Adrenal gland (tissue), 5 donors: ENCODE measurements at regions not wholly inside any gene's neighbourhood (a gene's known extent, or its start where the extent isn't known, plus 50 kb on each side); places are given as distances from the start of the nearest gene placed in this dataset.

ENCODE experiments used
- CTCF ChIP-seq, 6 experiments: fragments of 450-650 bp in 4 of 6; fragments of 200-600 bp in 2 of 6; sonication (generic) in 1 of 6; IDR thresholded peaks; 1 replicate in 5 of 6; 2 replicates in 1 of 6; pipeline versions ENCODE4 v1.5.1 to v1.8.0; 2016 to 2021; ENCODE audit warnings: antibody characterized with exemption in 6 of 6, mild to moderate bottlenecking in 2 of 6, moderate library complexity in 1 of 6
- POLR2A ChIP-seq, 2 donors: fragments of 450-650 bp; IDR thresholded peaks; one replicate each; pipeline ENCODE4 v1.6.1; 2017; ENCODE audit warnings: antibody characterized with exemption in 2 of 2, mild to moderate bottlenecking in 2 of 2, moderate library complexity in 1 of 2
- donor health status: DM: no; HTN: no; CAD: no.

DNA sequence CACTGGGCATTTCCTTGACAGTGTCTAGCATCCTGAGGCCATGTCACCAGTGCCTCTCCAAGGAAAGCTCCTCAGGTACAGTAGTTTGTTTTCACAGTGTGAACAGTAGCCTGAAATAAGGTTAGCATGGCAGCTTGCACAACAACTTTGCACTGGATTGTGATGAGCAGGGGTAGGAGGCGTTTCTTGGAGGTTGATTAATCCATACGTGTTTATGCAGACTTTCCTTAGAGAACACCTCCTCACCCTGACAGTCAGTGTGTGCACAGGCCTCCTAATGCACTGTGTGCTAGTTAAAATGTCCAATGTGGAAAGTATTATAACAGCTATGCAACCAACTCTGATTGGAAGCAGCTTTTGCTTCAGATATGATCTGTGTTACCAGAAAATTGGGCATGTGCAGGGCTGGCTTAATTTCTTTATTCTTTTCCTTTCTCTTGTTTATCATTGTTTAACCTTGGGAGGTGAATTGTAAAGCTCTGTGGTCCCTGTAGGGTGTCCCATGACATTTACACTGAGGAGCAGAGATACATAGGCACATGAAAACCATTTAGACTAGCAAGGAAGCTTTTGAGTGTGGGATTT, 77.2 kb upstream of the LDAH start:
- TF ChIP-seq POLR2A (IDR thresholded peaks at IDR 0.05) = no peak
- no peak for TF ChIP-seq CTCF (IDR thresholded peaks at IDR 0.05)
